A172 (cell line): ENCODE measurements at regions not wholly inside any gene's neighbourhood (a gene's known extent, or its start where the extent isn't known, plus 50 kb on each side); places are given as distances from the start of the nearest gene placed in this dataset.
"Not testable (repeated sequence)": the region's sequence is repeated elsewhere in the genome, so short reads cannot be mapped to it uniquely, and the experiment has no call there.

ENCODE experiments used
- DNase-seq: peaks from one replicate; pipeline ENCODE4 v3.0.0-alpha.2; 2015; ENCODE audit warnings: low spot score

DNA sequence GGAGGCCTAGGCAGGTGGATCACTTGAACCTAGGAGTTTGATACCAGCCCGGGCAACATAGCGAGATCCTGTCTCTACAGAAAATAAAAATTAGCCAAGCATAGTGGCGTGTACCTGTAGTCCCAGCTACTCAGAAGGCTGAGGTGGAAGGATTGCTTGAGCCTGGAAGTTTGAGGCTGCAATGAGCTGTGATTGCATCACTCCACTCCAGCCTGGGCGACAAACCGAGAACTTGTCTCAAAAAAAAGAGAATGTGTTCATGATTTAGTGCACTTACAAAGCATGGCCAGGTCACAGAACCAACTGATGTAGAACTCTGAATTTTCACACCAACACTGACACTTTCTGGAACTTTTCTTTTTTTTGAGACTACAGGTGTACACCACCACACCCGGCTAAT lies 182.7 kb downstream of the ZFP64 start:
- DNase-seq = no peak

GRCh38 chr20:52004715-52005114 lies 186.9 kb downstream of the ZFP64 start:
- DNase-seq = no peak

GRCh38 chr20:52004018-52004417 lies 187.6 kb downstream of the ZFP64 start:
- no peak for DNase-seq

DNA sequence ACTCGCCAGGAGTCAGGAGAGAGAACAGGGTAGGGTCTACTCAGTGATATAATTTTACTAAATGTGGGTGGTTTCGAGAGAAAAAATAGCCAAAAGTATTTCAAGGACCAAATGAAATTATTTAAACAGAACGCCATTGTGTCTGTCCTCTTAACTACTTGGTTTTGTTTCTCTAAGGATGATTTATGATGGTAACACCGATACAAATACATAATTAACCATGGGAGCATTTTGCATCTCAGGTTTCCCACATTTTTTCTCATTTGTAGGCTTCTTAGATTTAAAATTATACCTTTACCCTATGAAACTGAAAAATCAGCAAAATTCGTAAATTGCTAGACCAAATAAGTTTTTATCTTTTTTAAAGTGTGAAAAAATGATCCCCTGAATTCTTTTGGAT lies 188.2 kb downstream of the ZFP64 start:
- no peak for DNase-seq

DNA sequence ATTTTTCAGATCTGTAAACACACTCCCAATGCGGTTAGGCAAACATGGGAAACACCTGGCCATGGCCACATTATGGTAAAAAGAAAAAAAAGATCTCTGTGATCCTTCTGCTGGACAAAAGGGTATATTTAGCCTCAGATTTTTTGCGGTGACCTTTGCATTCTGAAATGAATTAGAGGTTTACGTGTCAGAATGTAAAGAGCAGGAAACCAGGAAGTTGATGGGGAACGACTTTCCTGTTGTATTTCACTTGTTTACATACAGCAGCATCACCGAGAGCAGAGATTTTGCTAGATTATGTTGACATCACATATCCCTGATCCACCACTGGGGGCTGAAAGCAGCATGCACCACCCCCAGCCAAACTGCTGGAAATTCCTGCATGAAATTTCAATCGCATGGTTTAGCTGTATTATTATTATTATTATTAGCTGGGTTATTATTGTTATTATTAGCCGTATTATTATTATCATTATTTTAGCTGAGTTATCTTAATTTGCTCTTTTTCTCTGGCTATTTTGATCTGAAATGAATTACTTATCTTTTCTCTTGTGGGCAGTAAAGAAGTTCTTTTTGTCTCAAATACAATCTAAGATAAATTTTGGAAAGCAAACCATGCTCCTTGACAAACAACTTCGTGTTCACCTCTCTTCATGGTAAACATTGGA lies 189.4 kb downstream of the ZFP64 start:
- peak; percentile 42 for DNase-seq

- DNase-seq = not testable (repeated sequence)
These were observed 194.2 kb downstream of the ZFP64 start for GRCh38 chr20:51997281-51997936.

GRCh38 chr20:51995551-51995951 lies 193.2 kb upstream of the SALL4 start:
- no peak for DNase-seq

- DNase-seq = no peak
These were observed 192.6 kb upstream of the SALL4 start for GRCh38 chr20:51994751-51995417.

- no peak for DNase-seq
These were observed 185.5 kb upstream of the SALL4 start for GRCh38 chr20:51987812-51988211.

DNA sequence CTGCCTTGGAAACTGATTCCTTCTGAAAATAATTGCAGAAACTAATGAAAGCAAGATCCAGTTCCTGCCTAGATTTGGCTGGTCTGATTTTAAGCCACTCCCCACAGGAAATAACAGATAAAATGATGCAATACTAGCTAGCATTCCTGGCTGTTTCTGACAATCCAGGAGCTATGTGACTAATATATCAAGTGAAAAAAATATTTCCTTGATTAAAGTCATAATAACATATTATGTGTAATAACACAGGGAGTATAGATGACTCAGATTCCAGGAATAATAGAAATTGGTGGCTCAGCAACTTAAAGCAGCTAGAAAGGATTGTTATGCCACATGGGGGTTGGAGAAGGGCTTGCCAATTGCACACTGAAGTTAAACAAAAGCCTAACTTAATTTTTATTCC lies 182.7 kb upstream of the SALL4 start:
- peak; percentile 95 for DNase-seq

DNA sequence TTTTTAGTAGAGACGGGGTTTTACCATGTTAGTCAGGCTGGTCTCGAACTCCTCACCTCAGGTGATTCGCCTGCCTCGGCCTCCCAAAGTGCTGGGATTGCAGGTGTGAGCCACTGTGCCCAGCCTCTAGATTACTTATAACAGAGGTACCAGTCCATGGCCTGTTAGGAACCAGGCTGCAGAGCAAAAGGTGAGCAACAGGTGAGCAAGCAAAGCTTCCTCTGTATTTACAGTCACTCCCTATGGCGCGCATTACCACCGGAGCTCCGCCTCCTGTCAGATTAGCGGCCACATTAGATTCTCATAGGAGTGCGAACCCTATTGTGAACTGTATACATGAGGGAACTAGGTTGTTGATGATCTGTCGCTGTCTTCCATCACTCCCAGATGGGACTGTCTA lies 178.0 kb upstream of the SALL4 start:
- DNase-seq = no peak

DNA sequence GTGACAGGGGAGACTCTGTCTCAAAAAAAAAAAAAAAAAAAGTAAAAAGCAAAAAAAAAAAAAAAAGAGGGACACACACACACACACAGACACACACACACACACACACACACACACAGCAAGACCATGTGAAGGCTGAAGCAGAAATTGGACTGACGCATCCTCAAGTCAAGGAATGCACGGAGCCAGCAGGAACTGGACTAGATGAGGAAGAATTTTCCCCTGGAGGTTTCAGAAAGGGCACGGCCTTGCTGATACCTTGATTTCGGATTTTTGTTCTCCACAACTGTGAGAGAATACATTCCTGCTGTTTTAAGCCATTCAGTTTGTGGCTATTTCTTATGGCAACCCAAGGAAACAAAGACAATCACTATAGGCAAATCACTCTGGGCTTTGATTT lies 176.9 kb upstream of the SALL4 start:
- no peak for DNase-seq

DNA sequence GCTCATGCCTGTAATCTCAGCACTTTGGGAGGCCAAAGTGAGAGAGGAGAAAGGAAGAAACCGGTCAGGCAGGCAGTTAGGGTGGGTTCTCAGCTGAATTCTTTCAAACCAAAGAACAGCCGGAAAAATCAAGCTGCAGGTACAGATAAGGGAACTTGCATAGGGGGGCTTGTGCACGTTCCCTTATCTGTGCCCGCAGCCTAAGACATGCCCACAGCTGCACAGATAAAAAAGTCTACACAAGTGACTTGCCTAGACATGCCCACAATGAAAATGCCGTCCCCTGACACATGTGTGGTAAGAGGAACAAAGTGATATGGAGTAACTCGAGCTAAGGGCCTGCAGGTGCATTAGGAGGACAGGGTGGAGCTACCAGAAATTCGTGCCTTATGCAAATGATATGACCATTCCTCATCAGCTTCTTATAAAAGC lies 175.8 kb upstream of the SALL4 start:
- no peak for DNase-seq

DNA sequence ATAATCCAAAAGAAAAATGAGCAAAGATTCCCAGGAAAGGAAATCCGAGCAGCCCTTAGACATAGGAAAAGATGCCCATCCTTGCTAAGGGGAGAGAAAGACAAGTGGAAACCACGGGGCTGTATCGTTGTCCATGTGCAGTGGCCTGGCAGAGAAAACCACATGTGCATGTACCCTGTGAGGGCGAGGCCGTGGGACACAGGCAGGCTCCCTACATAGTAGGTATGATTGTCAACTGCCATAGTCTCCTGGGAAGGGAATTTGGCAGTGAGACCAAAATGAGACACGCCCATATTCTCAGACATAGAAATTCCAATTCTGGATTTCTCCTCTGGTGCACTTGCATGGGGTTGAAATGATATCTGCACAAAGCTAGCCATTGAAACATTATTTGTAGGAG lies 169.7 kb upstream of the SALL4 start:
- DNase-seq = no peak

DNA sequence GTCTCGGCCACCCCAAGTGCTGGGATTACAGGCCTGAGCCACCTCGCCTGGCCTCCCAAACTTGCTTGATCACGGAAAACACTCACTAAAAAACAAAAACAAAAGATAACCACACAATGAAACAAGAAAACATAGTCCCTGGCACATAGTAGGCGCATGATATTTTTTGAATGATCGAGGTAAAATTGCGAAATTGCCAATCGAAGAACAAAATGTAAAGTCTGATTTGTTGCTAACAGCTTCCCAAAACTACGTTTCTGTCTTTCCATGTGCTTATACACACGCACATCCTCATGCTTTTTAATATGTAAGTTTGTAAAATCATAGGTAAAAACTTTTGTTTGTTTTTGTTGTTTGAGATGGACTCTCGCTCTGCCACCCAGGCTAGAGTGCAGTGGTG lies 168.5 kb upstream of the SALL4 start:
- no peak for DNase-seq

GRCh38 chr20:51969191-51969590 lies 166.9 kb upstream of the SALL4 start:
- DNase-seq = no peak

DNA sequence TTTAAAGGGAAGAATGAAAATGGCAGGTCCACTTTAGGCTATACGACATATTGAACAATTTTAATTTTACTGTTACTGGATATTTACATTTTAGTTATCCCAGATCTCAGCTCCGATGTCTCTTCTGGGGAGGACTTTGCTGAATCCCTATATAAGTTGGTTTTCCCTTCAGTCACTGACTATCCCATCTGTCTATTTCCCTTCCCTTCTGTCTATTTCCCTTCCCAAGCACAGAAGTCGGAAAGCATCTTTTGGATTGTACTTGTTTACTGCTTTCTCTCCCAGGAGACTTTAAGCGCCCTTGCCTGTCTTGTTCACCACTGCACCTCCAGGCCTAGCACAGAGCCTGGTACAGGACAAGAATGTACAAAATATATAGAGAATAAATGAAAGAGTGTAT lies 165.8 kb upstream of the SALL4 start:
- no peak for DNase-seq

DNA sequence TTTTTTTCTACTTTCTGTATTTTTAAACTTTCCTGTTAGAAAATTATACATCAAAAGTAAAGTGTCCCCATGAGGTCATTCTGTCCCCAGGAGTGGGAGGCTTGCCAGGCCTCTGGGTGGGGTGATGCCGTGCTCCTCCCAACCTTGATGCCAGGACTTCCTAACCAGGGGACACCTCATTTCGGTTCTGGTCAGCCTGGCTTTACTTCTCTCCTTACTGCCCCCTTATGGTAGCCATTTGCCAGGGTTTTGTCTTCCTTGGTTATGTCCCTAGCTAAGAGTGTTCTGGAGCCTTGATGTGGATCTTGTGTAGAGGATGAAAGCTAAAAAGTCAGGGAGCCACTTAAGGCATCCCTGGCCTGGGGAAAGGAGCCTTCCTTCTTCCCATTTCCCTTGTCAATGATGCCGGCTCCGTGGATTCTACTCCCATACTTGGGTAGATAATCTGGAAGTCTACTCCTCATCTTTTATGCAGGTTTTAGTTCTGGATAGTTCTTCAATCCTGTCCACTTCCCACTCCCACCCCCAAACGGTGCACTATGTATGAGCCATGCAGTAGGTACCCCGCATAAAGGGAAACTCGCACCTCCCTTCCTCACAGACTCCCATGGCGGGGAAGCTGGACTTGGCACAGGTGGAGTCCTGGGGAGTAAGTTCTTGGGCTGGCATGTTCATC lies 164.1 kb upstream of the SALL4 start:
- peak; percentile 88 for DNase-seq

- DNase-seq = no peak
These were observed 159.8 kb upstream of the SALL4 start for GRCh38 chr20:51961964-51962761.

DNA sequence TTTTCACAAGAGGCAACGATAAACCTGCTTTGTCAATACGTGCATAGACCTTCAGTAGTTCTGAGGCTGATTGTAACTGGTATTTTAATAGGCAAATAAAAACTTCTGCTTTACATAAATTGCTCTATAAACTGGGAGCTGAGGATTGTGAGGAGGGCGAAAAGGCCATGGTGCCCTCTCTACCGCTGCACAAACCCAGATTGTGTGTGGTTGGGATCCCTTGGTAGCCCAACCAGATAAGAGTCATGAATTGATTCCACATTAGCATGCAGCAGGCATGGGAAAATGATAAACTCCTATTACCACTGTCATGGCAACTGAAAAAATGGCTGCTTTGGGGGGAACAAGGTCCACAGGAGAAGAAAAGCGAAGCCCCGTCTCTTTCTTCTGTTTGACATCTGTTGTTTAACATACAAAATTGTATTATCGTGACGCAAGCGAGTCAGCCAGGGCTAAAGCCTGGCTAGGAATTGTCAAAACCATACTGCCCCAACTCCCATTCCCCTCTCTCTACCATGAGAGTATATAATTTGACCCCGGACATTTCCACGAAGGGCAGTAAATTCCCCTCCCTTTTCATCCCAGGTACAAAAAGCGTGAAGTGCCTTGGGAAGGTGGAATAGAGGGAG lies 157.8 kb upstream of the SALL4 start:
- no peak for DNase-seq

- DNase-seq = no peak
These were observed 156.8 kb upstream of the SALL4 start for GRCh38 chr20:51959066-51959542.
